ENCODE measurements at regions not wholly inside any gene's neighbourhood (a gene's known extent, or its start where the extent isn't known, plus 50 kb on each side); places are given as distances from the start of the nearest gene placed in this dataset.
"Not testable (repeated sequence)": the region's sequence is repeated elsewhere in the genome, so short reads cannot be mapped to it uniquely, and the experiment has no call there.

DNA sequence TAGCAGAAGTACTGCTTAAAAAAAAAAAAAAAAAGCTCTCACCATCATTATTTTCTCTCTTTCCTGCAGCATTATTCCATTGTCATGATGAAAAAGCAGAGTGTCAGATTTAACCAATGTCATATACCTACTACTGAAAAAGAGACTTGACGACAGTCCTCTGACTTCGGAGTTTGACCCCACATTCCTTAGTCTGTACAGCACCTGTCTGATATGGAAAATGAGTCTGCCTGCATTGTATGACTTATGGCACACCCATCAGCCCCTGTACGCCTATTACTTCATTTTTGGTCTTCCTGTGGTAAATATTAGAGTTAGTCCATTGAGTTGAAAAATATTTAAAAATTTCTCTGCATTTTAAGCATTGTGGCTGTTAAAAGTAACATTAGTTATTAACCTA is 54.5 kb upstream of the NOX4 start:
- no peak for DNase-seq (ENCODE audit: low read depth in 3 of 3, low spot score in 2 of 3)

DNA sequence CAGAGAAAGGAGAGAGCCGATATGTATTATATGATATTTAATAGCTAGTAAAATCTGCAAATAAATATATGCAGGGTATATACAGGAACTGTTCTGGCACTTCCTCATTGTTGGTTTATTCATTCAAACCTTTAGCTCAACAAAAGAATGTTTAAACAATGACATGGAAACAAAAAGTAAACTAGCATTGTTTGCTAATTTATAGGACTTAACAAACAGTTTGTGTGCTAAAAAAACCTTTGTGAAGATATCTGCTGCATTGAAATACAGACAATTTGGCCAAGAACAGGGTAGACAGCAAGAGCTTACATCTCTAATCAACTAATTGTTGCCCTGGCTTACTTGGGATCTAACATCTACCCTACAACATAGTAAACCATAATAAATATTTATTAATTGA is 64.6 kb upstream of the NOX4 start:
- not testable (repeated sequence) for DNase-seq (ENCODE audit: low read depth in 3 of 3, low spot score in 2 of 3)

DNA sequence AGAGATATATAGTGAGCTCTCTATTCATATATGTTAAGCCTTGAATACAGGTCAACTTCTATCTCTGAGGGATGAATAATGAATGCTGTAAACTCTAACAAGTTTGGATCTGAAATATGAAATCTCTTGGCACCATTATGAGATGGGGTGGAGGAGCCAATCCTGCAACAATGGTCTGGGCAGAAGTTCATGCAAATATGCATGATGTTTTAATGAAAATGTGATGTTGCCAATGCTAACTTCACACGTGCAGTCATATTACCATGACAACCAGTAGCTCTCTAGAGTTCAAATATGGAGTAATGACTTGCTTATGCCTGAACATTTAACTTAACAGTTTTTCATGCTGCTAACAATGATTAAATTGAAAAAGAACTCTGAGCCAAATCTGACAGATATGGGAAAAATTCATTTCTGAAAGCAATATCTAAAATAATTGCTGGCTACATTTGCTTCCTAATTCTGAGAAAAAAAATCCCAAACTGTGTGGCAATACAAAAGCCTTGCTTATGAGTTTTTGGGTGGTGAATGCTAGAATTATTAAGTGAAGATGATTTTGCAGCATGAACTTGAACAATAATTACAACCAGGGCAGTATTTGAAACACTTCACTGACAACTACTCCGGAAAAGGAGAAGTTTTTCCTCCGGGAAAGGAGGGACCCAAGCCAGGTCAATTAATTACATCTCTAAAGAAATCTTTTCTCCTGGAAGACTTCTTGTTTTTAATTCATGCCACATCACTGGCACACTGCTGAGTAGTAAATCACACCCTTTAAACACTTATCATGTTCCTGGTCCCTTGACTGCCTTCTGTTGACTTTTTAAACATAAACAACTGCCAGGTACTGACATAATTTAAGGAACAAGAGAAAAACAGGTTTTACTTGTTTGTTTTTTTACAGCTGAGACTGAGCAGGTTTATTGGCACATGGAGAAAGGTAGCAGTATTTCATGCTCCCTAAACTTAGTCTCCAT is 65.8 kb upstream of the NOX4 start:
- DNase-seq (ENCODE audit: low read depth in 3 of 3, low spot score in 2 of 3): peak; percentile 21 to 33 (median 21)

DNA sequence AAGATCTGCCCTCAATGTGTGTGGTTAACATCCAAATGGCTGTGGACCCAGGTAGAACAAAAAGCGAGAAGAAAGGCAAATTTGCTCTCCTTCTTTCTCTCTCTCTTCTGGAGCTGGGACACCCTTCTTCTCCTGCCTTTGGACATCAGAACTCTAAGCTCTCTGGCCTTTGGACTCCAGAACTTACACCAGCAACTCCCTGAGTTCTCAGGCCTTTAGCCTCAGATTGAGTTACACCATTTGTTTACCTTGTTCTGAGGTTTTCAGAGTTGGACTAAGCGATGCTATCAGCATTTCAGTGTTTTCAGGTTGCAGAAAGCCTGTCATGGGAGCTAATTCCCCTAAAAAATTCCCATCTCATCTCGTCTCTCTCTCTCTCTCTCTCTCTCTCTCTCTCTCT is 69.4 kb upstream of the NOX4 start:
- DNase-seq (ENCODE audit: low read depth in 3 of 3, low spot score in 2 of 3): not testable (repeated sequence)

DNA sequence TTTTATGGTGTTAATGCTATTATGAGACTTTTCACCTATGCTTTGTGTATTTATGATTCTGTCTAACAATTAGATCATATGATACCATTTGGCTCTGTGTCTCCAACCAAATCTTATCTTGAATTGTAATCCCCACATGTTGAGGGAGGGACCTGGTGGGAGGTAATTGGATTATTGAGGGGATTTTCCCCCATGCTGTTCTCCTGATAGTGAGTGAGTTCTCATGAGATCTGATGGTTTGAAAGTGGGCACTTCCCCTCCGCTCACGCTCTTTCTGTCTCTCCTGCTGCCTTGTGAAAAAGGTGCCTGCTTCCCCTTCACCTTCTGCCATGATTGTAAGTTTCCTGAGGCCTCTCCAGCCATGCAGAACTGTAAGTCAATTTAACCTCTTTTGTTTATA is 71.6 kb upstream of the NOX4 start:
- DNase-seq (ENCODE audit: low read depth in 3 of 3, low spot score in 2 of 3): not testable (repeated sequence)

DNA sequence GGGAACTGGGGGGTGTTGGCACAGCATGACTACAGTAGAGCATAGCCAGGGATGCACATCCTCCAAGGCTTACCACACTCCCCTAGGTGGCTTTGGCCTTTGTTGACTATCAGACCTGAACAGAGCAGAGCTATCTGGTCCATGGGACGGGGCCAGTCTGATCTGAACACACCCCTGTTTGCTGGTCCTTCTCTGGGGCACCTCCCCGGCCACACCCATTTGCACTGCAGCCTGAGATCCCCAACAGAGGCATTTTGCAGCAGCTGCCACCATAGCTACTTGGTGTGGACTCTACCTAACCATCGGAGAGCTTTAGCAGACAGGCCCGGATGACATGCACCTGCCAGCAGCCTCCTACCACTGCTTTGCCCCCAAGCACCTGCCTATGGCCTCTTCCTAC is 75.8 kb upstream of the NOX4 start:
- DNase-seq (ENCODE audit: low read depth in 3 of 3, low spot score in 2 of 3): no peak

DNA sequence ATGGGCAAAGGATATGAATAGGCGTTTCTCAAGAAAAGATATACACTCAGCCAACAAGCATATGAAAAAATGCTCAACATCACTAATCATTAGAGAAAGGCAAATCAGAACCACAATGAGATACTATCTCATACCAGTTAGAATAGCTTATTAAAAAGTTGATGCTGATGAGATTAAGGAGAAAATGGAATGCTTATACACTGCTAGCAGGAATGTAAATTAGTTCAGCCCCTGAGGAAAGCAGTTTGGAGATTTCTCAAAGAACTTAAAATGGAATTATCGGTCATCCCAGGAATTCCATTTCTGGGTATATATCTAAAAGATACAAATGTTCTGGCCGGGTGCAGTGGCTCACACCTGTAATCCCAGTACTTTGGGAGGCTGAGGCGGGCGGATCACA is 78.2 kb upstream of the NOX4 start:
- not testable (repeated sequence) for DNase-seq (ENCODE audit: low read depth in 3 of 3, low spot score in 2 of 3)

DNA sequence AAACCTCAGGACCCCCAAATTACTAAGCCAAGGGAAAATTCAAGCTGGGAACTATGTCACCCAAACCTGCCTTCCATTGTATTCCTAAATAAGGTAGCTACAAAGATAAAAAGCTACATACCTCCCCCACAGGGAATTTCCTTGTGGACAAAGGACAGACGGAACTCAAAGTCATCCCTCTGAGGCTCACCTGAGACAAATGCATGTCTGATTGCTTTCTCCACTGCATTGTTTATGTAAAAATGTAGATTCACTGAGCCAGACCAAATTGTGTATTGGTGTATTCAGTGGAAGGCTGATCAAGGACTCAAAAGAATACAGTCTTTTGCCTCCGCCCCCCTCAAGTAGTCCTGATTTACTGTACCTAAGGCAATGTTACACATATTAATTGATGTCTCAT is 80.5 kb upstream of the NOX4 start:
- not testable (repeated sequence) for DNase-seq (ENCODE audit: low read depth in 3 of 3, low spot score in 2 of 3)

DNA sequence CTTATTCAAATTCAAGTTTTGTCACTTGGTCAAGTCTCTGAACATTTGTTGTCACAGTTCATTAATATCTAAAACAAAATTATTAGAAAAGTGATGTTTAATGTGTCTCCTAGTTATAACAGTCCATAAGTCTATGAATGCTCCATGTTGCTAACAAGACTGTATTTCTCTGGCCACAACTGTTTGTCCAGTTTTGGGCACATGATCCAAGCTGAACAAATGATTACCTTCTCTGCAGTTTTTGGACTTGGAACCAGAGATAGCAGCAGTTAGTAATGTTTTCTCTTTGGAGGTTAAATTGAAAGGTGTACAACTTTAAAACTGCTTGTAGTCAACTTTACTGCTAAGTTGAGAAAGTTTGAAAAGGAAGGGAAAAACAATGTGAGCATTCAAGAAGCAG is 84.7 kb upstream of the NOX4 start:
- not testable (repeated sequence) for DNase-seq (ENCODE audit: low read depth in 3 of 3, low spot score in 2 of 3)

DNA sequence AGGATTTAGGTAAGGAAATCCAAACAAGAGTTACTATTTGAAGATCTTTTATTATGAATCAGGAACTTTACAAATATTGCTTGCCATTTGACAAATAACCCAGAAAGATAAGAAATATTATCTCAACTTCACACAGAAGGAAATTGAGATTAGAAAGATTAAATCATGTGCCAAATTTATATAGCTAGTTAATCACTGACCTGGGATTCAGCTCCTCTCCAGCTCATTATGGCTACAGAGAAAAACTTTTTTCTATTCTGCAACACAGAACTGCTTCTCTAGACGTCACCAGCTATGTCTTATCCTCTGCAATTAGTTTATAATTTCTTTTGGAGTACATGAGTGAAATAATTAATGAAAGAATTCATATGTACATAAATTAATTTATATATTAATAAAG is 86.3 kb upstream of the NOX4 start:
- DNase-seq (ENCODE audit: low read depth in 3 of 3, low spot score in 2 of 3): not testable (repeated sequence)

DNA sequence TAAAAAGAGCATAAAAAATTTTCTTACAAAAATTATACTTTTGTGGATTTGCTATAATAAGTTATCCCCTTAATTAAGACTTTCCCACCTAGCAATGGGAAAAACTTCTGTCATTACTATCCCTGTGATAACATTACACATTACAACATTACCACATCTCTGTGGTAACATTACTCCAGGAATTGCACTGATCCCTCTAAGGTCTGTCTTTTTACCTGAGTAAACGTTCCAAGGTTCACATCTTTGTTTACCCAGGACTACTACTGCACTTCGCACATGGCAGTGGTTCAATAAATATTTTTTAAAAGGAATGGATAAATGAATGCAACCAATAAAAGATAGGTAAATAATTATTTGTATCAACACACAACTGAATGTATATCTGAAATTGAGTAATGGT is 92.4 kb upstream of the NOX4 start:
- DNase-seq (ENCODE audit: low read depth in 3 of 3, low spot score in 2 of 3): no peak

DNA sequence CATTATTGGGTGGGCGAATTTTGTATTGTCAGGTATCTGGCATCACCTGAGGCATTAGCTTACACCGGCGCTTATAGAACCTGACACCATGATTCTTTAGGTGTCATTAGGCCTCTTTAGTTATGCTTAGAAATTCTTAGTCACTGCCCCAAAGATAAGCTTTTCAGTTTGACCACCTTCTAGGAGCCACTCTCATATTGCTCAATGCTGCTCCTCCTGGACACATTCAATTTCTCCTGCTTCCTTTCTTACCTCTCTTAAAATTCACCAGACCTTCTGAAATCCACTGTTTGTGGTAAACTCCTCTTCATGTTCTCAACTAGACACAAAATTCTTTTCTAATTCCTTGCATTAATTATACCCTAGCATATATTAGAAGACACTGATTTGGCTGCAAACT is 93.9 kb upstream of the NOX4 start:
- not testable (repeated sequence) for DNase-seq (ENCODE audit: low read depth in 3 of 3, low spot score in 2 of 3)

DNA sequence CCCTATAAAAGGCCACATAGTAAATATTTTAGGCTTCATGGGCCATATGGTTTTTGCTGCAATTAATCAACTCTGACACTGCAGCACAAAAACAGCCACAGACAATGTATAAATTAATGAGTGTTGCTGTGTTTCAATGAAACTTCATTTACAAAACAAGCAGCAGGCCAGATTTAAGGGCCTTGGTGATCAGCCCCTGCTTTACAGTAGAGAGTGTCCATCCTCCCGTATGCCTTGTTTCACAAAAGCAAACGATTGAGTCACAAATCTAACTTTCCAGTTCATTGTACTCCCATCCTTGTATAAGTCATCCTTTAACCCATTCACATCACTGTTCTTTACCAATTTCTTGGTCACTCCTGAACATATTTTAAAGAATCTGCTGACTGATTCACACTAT is 94.3 kb upstream of the NOX4 start:
- not testable (repeated sequence) for DNase-seq (ENCODE audit: low read depth in 3 of 3, low spot score in 2 of 3)

DNA sequence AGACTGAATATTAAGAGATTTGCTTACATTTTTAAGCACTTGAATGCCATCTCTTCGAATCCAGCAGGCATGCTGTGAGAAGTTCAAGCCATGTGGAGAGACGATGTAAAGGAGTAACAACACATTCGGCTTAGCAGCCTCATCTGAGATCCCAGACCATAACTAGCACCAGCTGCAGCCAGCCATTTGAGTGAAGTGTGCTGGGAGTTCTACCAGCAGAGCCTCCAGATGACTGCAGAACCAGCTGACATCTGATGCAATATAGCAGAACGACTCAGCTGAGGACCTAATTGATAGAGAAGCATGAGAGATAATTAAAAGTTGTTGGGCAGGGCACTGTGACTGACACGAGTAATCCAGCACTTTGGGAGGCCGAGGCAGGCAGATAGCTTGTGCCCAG is 98.2 kb upstream of the NOX4 start:
- DNase-seq (ENCODE audit: low read depth in 3 of 3, low spot score in 2 of 3): not testable (repeated sequence)

DNA sequence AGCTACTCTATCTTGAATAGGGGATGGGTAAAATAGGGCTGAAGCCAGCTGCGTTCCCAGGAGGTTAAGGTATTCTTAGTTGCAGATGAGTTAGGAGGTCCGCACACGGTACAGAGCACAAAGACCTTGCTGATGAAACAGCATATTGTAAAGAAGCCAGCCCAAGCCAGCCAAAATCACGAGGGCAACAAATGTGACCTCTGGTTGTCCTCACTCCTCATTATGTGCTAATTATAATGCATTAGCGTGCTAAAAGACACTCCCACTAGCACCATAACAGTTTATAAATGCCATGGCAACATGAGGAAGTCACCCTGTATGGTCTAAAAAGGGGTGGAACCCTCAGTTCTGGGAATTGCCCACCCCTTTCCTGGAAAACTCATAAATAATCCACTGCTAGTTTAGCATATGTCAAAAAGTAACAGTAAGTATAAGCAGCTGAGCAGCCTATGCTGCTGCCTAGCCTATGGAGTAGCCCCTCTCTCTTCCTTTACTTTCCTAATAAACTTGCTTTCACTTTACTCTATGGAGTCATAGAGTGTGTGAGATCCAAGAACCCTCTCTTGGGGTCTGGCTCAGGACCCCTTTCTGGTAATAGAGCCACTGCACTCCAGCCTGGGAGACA is 98.9 kb upstream of the NOX4 start:
- DNase-seq (ENCODE audit: low read depth in 3 of 3, low spot score in 2 of 3): not testable (repeated sequence)

DNA sequence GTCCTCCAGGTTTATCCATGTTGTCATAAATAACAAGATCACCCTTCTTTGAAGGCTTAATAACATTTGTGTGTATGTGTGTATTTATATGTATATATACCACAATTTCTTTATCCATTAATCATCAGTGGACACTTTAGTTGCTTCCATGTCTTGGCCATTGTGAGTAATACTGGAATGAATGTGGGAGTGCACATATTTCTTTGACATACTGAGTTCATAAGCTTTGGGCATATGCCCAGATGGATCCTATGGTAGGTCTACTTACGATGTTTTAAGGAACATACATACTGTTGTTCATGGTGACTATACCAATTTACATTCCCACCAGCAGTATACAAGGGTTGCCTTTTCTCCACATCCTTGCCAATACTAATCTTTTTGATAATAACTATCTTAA is 108.8 kb upstream of the TRIM77 start:
- DNase-seq (ENCODE audit: low read depth in 3 of 3, low spot score in 2 of 3): not testable (repeated sequence)

DNA sequence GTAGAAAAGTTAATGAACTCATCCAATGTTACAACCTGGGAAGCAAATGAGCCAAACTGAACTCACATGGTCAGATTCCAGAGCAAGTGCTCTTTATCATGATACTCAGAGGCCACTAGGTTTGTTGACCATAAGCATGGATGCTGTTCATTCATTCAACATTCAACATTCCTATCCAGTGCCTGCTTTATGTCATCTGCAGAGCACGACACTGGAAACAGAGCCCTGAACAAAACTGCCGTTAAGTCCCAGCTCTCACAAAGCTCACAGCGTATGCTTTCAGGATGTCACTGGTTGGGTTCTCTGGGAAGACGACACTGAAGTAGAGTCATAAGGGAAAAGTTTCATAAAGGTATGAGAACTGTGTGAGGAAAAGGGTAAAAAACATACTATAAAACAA is 105.8 kb upstream of the TRIM77 start:
- no peak for DNase-seq (ENCODE audit: low read depth in 3 of 3, low spot score in 2 of 3)

DNA sequence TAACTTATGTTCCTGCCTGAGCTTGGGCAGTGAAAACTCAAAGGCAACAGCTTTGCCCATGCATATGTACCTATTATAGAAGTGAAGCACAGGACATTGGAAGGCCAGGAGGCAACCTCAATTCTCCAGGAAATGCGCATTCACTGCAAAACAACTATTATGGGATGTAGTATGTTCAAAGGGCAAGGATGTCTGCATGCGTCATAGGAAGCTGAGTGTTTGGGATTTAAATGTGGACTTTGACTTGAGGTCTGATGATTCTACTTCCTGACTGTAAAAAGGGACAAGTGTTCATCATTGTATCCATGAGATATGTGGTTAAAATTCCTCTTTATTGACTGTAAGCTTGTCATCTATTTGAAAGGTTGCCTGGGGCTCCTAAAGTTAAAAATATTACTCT is 103.3 kb upstream of the TRIM77 start:
- DNase-seq (ENCODE audit: low read depth in 3 of 3, low spot score in 2 of 3): not testable (repeated sequence)

DNA sequence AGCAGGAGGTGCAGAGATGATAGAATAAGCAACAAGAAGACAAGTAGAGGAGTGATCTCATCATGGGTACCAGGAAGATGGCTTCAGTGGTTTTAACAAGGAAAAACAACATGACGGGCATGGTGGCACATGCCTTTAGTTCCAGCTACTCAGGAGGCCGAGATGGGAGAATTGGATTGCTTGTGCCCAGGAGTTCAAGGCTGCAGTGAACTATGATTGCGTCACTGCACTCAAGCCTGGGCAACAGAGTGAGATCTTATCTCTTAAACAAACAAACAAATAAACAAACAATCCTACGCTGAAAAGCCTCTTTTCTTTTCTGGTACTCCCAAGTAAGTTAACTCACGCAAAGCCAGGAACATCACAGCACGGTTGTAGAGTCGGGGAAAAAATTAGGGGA is 102.6 kb upstream of the TRIM77 start:
- DNase-seq (ENCODE audit: low read depth in 3 of 3, low spot score in 2 of 3): not testable (repeated sequence)

DNA sequence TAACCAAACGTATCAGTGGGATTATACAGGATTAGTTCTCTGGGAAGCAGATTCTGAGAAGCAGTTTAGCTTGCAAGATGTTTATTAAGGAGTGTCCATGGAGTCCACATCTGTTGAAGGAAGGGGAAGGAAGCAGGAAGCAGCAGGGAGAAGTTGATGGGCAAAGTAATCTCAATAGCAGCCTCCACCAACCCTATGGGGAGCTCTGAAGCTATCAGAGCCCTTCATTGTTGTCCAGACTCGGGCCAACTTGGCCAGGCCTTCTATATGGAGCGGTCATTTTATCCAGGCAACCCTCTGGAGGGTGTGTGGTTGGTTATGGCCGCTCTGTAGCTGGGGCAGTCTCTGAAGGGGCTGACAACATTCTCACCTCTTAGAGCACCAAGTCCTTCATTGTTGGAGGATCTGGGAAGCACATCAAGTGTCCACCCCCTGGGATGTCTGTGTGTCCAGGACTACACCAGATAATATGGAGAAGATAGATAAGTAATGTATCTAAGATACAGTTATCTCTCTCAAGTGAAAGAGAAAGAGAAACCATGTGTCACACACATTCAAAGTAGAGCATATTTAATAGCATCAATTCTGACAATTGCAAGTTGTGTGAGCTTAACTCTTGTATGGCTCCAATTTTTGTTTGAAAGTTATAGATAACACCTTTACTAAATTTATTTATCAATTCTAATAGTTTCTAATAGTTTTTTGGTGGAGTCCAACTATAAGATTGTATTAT is 101.7 kb upstream of the TRIM77 start:
- DNase-seq (ENCODE audit: low read depth in 3 of 3, low spot score in 2 of 3): no peak

DNA sequence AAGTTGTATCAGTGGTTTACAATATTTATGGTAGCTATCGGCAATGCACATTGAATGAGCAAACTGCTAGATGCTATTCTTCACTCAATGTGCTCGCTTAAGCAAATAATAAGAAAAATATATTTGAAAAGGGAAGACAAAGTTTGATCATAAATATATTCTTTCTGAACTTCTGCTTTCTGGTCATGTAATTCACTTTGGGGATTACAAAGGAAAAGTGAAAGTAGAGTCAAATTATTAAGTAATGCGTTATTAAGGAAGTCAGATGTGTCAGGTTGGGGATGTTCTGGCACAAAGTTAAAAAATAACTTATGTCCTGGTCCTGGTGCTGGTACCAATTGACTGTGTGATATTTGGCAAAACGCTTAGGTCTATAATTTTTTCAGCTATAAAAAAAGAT is 98.0 kb upstream of the TRIM77 start:
- DNase-seq (ENCODE audit: low read depth in 3 of 3, low spot score in 2 of 3): no peak
